ENCODE measurements at regions not wholly inside any gene's neighbourhood (a gene's known extent, or its start where the extent isn't known, plus 50 kb on each side); places are given as distances from the start of the nearest gene placed in this dataset.

DNA sequence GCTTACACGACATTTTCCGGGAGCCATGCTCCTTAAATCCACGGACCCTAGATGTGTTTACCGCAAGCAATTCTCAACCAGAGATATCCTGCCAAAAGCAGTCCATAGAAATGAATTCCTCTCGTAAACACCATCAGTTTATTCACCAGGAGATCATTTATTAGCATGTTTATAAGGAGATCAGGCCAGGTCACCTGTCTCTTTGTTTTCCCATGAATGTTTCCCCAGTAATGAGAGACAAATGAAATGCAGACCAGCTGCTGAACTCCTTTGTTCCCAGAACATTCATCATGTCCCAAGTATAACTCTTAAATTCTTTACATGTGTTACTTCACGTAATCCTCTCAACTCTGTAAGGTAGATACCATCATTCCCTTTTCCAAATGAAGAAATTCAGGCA lies 137.1 kb downstream of the DDX53 start:
- Histone ChIP-seq H4K20me1 (ENCODE audit: insufficient read depth, low read length) (no peaks in the 10 kb centered on the region), H2AFZ (ENCODE audit: low read length) (no peak overlapping the region), H3K27ac (ENCODE audit: low read depth, low read length, poor library complexity, severe bottlenecking) (no peak overlapping the region), H3K4me1 (ENCODE audit: insufficient read depth, low read length, severe bottlenecking) (no peaks in the 10 kb centered on the region), H3K27me3 (ENCODE audit: insufficient read depth, low read length) (no peaks in the 10 kb centered on the region), H3K79me2 (ENCODE audit: insufficient read depth, low read length) (no peaks in the 10 kb centered on the region), H3K9me3 (ENCODE audit: low read length) (no peaks in the 10 kb centered on the region), H3K9ac (ENCODE audit: low read length) (no peak overlapping the region), H3F3A (ENCODE audit: insufficient read depth, low read length) (no peaks in the 10 kb centered on the region), H3K36me3 (ENCODE audit: insufficient read depth, low read length) (no peaks in the 10 kb centered on the region), H3K4me2 (ENCODE audit: low read length) (no peak overlapping the region), H3K4me3 (ENCODE audit: low read depth, low read length, poor library complexity, severe bottlenecking) (no peak overlapping the region), H3K9me2 (ENCODE audit: low read depth, low read length) (no peaks in the 10 kb centered on the region)
- TF ChIP-seq CTCF (IDR thresholded peaks at IDR 0.05; ENCODE audit: low read length) (no peak), EZH2 (IDR thresholded peaks at IDR 0.05; ENCODE audit: borderline replicate concordance, low read length) (no peak)

- Histone ChIP-seq H3K79me2 (ENCODE audit: insufficient read depth, low read length) (no peaks in the 10 kb centered on the region), H3K27me3 (ENCODE audit: insufficient read depth, low read length) (no peaks in the 10 kb centered on the region), H3K27ac (ENCODE audit: low read depth, low read length, poor library complexity, severe bottlenecking) (no peak overlapping the region), H3F3A (ENCODE audit: insufficient read depth, low read length) (no peaks in the 10 kb centered on the region), H4K20me1 (ENCODE audit: insufficient read depth, low read length) (no peaks in the 10 kb centered on the region), H3K9me2 (ENCODE audit: low read depth, low read length) (no peaks in the 10 kb centered on the region), H3K4me1 (ENCODE audit: insufficient read depth, low read length, severe bottlenecking) (no peaks in the 10 kb centered on the region), H2AFZ (ENCODE audit: low read length) (no peak overlapping the region), H3K36me3 (ENCODE audit: insufficient read depth, low read length) (no peaks in the 10 kb centered on the region), H3K4me3 (ENCODE audit: low read depth, low read length, poor library complexity, severe bottlenecking) (no peak overlapping the region), H3K9ac (ENCODE audit: low read length) (no peak overlapping the region), H3K4me2 (ENCODE audit: low read length) (no peak overlapping the region), H3K9me3 (ENCODE audit: low read length) (no peaks in the 10 kb centered on the region)
- TF ChIP-seq EZH2 (IDR thresholded peaks at IDR 0.05; ENCODE audit: borderline replicate concordance, low read length) (no peak), CTCF (IDR thresholded peaks at IDR 0.05; ENCODE audit: low read length) (no peak)
These were observed 166.4 kb upstream of the PTCHD1 start for GRCh38 chrX:23168291-23168690.

DNA sequence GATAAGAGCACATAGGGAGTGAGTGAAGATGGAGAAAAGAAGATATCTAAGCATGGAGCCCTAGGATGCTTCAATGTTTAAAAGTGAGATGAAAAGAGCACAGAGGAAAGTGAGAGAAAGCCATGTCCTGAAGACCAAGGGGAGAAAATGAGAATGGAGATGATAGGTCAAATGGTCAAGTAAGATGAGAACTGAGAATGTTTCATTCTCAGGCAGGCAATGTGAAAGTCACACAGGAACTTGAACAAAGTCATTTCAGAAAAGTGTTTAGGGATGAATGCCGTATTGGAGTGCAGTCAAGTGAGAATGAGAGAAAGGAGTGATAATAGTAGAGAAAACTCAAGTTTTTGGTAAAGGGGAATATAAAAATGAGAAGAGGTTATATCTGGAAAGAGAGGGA lies 148.7 kb upstream of the PTCHD1 start:
- Histone ChIP-seq H3K27ac (ENCODE audit: low read depth, low read length, poor library complexity, severe bottlenecking) (no peak overlapping the region), H3F3A (ENCODE audit: insufficient read depth, low read length) (no peaks in the 10 kb centered on the region), H2AFZ (ENCODE audit: low read length) (no peak overlapping the region), H4K20me1 (ENCODE audit: insufficient read depth, low read length) (no peaks in the 10 kb centered on the region), H3K36me3 (ENCODE audit: insufficient read depth, low read length) (no peaks in the 10 kb centered on the region), H3K9me3 (ENCODE audit: low read length) (no peaks in the 10 kb centered on the region), H3K9me2 (ENCODE audit: low read depth, low read length) (no peaks in the 10 kb centered on the region), H3K9ac (ENCODE audit: low read length) (no peak overlapping the region), H3K79me2 (ENCODE audit: insufficient read depth, low read length) (no peaks in the 10 kb centered on the region), H3K4me3 (ENCODE audit: low read depth, low read length, poor library complexity, severe bottlenecking) (no peak overlapping the region), H3K4me1 (ENCODE audit: insufficient read depth, low read length, severe bottlenecking) (no peaks in the 10 kb centered on the region), H3K4me2 (ENCODE audit: low read length) (no peak overlapping the region), H3K27me3 (ENCODE audit: insufficient read depth, low read length) (no peaks in the 10 kb centered on the region)
- TF ChIP-seq CTCF (IDR thresholded peaks at IDR 0.05; ENCODE audit: low read length) (no peak), EZH2 (IDR thresholded peaks at IDR 0.05; ENCODE audit: borderline replicate concordance, low read length) (no peak)

Measured in OCI-LY1 (cell line).